NT2/D1 (cell line): ENCODE measurements at regions not wholly inside any gene's neighbourhood (a gene's known extent, or its start where the extent isn't known, plus 50 kb on each side); places are given as distances from the start of the nearest gene placed in this dataset.

ENCODE experiments used
- YY1 ChIP-seq: IDR thresholded peaks from 2 replicates; pipeline ENCODE4 v1.6.1; 2011; ENCODE audit not compliant: insufficient read length, insufficient read depth
- ZNF274 ChIP-seq: IDR thresholded peaks from 2 replicates; pipeline ENCODE4 v1.6.1; 2011; ENCODE audit warnings: mild to moderate bottlenecking, low read depth, low read length

- TF ChIP-seq YY1 = no peak
- no peak for TF ChIP-seq ZNF274
Measured at GRCh38 chr22:48666620-48667019, 1161.1 kb downstream of the BRD1 start.
